GM10248 (cell line): ENCODE measurements at regions not wholly inside any gene's neighbourhood (a gene's known extent, or its start where the extent isn't known, plus 50 kb on each side); places are given as distances from the start of the nearest gene placed in this dataset.

Experiments
- CTCF ChIA-PET: fragments of 300-600 bp; sonication (Branson Sonifier 250); formaldehyde crosslinking; extraction: SDS; loops from one replicate; lab custom pipeline; 2021; ENCODE audit warnings: antibody characterized with exemption; lab: Yijun Ruan, JAX
- POLR2A ChIA-PET: fragments of 350-650 bp; sonication (Branson Sonifier 250); formaldehyde crosslinking; extraction: SDS; loops from one replicate; lab custom pipeline; 2020; ENCODE audit warnings: antibody characterized with exemption; lab: Yijun Ruan, JAX
- DNase-seq: peaks from one replicate; pipeline ENCODE4 v3.0.0; 2012; ENCODE audit errors: extremely low spot score
- CTCF ChIP-seq: IDR thresholded peaks from 2 replicates; pipeline ENCODE4 v1.5.1; 2012; ENCODE audit warnings: mild to moderate bottlenecking, low read depth; ENCODE audit errors: extremely low read depth, missing control alignments, control extremely low read depth

- ChIA-PET CTCF (interaction anchor here (1.5 to 1.7 kb wide), 2 partner anchors 13 to 109 kb away, joined by 3 to 6 read pairs; no protein-coding TSS in a partner anchor), POLR2A (no interaction called here)
- no peak for TF ChIP-seq CTCF
- DNase-seq: no peak
Observed at GRCh38 chr2:118772487-118773200, 74.8 kb downstream of the EN1 start.

DNA sequence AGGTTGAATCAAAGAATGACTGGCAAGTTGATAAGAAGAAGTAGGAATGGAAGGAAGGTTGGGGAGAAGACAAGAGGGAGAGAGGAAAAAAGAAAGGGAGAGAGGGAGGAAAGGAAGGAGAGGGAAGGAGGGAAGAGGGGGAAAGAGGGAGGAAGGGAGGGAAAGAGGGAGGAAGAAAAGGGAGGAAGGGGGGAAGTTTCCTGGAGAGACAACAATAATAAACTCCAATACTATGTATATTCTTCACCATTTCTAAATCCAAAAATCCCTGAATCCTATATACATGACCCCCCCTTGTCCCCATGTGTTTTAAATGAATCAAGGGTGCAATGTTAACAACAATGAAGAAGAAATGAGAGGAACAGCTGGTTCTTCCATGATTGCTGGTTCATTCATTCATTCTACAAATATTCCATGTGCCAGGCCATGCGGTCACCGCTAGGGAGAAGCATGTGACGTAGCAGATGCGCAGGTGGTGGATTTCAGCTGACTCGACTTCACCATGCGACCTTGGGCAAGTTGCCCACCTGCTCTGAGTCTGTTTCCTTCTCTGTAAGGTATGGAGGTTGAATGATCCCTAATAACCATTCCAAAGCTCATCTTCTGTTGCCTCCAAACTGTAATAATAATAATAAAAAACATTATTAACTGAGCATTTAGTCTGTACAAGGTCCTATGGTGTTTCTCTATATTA, 77.6 kb downstream of the EN1 start:
- CTCF ChIA-PET: interaction anchor here (2.1 kb wide), 1 partner anchor 8 kb away, joined by 6 read pairs; no protein-coding TSS in a partner anchor
- POLR2A ChIA-PET: no interaction called here
- TF ChIP-seq CTCF: no peak
- DNase-seq: no peak

- no peak for DNase-seq
- no peak for TF ChIP-seq CTCF
- ChIA-PET CTCF (no interaction called here), POLR2A (no interaction called here)
Observed at GRCh38 chr2:118766871-118767270, 80.6 kb downstream of the EN1 start.

DNA sequence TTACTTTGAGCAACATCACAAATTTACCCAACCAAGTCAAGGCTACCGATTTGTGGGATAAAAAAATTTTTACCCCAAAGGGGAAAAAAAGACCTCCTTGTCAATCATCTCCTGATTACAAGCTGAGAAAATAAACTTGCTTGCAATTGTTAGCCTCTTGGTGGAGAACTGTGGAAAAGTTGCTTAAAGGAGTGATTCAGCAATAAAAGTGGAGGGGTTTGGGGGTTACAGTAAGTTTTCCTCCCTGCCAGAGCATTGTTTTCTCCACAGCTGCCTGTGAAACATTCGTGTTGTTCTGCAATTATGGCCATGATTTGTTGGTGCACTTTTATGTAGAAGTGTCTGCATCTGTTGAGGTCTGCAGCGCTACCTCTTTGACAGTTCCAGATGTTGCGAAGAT, 82.6 kb downstream of the EN1 start:
- ChIA-PET CTCF (no interaction called here), POLR2A (no interaction called here)
- no peak for DNase-seq
- no peak for TF ChIP-seq CTCF

DNA sequence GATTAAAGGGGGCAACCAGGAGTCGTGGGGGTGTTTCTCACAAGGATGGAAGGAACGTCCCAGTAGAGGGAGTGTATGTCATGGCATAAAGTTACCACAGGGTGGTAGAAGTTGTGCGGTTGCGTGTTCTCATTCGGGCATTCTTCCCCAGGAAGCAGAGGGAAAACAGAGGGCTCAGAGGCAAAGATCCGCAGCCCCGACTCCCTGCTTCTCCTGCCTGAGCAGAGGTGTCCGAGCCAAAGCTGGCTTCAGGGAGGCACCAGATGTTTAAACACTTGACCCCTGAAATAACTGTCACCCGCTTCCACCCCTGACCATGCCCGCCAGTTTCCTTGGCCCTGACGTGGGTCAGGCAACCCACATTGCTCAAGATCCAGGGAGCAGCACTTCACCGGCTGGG, 83.7 kb downstream of the EN1 start:
- no peak for DNase-seq
- no peak for TF ChIP-seq CTCF
- POLR2A ChIA-PET: no interaction called here
- CTCF ChIA-PET: no interaction called here

DNA sequence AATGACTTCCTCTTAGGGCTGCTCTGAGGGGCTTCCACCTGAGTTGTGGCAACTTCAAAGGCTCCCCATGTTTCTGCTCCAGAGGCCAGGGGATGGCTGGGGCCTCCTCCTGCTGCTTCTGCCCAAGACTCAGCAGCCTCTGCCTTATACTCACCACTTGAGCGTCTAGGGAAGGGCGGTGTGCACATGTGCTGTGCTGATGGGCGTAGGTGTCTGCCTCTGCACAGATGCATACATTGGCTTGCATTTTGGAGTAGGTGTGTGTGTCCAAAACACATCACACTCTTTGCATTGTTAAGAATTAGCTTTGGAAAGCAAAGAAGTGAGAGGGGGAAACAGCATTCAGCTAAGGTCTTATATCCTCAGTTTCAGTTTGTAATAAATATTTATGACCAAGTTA, 85.2 kb downstream of the EN1 start:
- ChIA-PET CTCF (interaction anchor here (1.1 to 2.0 kb wide), 3 partner anchors 9 to 711 kb away, joined by 3 to 6 read pairs (median 3); no protein-coding TSS in a partner anchor), POLR2A (no interaction called here)
- TF ChIP-seq CTCF: no peak
- no peak for DNase-seq
